Gastrocnemius medialis (tissue), 4 donors: ENCODE measurements at regions not wholly inside any gene's neighbourhood (a gene's known extent, or its start where the extent isn't known, plus 50 kb on each side); places are given as distances from the start of the nearest gene placed in this dataset.

Experiments used
- POLR2A ChIP-seq, 2 donors: fragments of 450-650 bp; IDR thresholded peaks; one replicate each; pipeline ENCODE4 v1.6.1; 2017; ENCODE audit warnings: antibody characterized with exemption in 2 of 2, mild to moderate bottlenecking in 2 of 2, moderate library complexity in 2 of 2
- TF ChIP-seq, protein P1 (sequence below), 5 experiments: fragments of 450-650 bp in 3 of 5; fragments of 200-600 bp in 2 of 5; sonication (generic) in 2 of 5; IDR thresholded peaks in 4 of 5; conservative IDR thresholded peaks in 1 of 5; 1 replicate in 4 of 5; 2 replicates in 1 of 5; pipeline ENCODE4 v1.5.1; 2016 to 2019; ENCODE audit warnings: antibody characterized with exemption in 5 of 5, mild to moderate bottlenecking in 3 of 5, moderate library complexity in 3 of 5

DNA sequence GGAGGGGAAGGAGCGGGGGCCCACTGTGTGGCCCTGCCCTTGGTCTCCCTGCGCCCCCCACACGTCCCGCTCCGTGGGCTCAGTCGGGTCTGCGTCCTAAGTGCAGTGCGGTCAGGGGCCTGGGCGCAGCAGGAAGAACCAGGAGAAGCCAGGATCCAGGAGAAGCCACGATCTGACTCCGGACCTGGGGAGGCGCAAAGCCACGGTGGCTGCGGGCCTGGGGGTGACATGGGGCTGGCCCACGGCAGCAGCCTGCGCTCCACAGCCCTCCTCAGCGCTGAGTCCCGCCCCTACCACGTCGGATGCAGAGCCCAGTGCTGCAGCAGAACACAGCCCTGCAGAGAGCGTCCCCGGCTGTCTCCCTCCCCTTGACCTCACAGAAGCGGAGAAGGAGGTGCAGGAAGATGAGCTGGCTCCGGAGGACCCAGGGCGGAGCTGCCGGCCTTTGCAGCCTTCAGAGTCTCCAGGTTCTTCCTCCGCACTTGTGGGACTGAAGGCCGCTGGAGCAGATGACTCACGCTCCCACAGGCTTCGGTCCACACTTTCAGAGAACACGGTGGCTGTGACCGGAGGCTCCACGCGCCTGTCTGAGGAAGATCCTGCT is 589.2 kb upstream of the SALL3 start:
- TF ChIP-seq, protein P1, sequence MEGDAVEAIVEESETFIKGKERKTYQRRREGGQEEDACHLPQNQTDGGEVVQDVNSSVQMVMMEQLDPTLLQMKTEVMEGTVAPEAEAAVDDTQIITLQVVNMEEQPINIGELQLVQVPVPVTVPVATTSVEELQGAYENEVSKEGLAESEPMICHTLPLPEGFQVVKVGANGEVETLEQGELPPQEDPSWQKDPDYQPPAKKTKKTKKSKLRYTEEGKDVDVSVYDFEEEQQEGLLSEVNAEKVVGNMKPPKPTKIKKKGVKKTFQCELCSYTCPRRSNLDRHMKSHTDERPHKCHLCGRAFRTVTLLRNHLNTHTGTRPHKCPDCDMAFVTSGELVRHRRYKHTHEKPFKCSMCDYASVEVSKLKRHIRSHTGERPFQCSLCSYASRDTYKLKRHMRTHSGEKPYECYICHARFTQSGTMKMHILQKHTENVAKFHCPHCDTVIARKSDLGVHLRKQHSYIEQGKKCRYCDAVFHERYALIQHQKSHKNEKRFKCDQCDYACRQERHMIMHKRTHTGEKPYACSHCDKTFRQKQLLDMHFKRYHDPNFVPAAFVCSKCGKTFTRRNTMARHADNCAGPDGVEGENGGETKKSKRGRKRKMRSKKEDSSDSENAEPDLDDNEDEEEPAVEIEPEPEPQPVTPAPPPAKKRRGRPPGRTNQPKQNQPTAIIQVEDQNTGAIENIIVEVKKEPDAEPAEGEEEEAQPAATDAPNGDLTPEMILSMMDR (IDR thresholded peaks at IDR 0.05 in 4 of 5, conservative IDR thresholded peaks at IDR 0.05 in 1 of 5): no peak
- TF ChIP-seq POLR2A (IDR thresholded peaks at IDR 0.05): no peak
